GM12873 (cell line): ENCODE measurements at regions not wholly inside any gene's neighbourhood (a gene's known extent, or its start where the extent isn't known, plus 50 kb on each side); places are given as distances from the start of the nearest gene placed in this dataset.

Experiments used
- TF ChIP-seq, protein P1 (sequence below): IDR thresholded peaks from 2 replicates; pipeline ENCODE4 v1.5.1; 2012; ENCODE audit warnings: low read depth, mild to moderate bottlenecking, moderate library complexity, low read length, control low read depth; ENCODE audit not compliant: insufficient read depth; ENCODE audit errors: missing control alignments

DNA sequence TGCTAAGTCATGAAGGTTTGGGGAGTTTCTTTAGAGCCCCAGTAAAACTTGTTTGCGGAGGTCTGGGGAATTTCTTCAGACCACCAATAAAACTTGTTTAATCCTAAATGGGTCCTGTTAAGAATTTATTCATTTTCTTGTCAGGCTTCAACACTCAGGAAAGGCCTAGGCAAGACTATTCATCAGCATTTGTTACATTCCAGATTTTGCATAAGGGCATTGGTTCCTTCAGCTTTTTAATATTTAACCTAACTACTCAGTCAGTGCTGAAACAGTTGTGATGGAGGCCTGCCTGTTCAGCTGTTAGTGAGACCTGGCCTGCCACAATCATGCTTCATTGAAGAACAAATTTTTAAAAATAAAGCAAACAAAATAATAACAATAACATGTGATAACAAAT is 954.2 kb upstream of the SEMA6D start:
- TF ChIP-seq, protein P1, sequence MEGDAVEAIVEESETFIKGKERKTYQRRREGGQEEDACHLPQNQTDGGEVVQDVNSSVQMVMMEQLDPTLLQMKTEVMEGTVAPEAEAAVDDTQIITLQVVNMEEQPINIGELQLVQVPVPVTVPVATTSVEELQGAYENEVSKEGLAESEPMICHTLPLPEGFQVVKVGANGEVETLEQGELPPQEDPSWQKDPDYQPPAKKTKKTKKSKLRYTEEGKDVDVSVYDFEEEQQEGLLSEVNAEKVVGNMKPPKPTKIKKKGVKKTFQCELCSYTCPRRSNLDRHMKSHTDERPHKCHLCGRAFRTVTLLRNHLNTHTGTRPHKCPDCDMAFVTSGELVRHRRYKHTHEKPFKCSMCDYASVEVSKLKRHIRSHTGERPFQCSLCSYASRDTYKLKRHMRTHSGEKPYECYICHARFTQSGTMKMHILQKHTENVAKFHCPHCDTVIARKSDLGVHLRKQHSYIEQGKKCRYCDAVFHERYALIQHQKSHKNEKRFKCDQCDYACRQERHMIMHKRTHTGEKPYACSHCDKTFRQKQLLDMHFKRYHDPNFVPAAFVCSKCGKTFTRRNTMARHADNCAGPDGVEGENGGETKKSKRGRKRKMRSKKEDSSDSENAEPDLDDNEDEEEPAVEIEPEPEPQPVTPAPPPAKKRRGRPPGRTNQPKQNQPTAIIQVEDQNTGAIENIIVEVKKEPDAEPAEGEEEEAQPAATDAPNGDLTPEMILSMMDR = no peak

DNA sequence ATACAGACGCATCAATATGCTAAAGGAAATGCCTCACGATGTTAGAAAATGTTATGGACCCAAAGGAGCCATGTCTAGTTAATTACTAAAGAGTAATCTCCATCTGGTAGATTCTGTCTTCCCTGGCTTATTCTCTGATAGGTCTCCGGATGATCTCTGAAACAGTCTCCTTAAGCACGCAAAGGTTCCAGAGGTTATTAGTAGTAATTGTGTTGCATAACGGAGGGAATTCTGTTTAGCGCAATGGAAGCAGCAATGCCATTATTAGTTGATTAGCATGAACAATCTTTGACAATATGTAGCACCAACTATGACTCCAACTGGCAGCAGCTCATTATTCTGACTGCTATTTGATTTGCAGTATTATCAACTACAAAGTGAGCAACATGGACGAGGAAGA is 952.5 kb upstream of the SEMA6D start:
- TF ChIP-seq, protein P1 = no peak

DNA sequence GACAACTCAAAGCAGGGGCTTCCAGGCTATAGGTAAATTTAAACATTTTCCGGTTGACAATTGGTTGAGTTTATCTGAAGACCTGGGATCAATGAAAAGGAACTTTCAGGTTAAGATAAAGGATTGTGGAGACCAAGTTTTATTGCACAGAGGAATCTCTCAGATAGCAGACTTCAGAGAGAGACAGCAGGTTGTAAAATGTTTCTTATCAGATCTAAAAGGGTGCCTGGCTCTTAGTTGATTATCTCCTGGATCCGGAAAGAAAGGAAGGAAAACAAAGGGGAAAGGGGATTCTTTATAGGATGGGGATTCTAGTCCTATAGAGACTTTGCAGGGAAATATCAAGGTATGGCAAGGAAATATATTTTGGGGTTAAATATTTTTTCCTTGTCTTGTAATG is 951.3 kb upstream of the SEMA6D start:
- TF ChIP-seq, protein P1 = no peak

DNA sequence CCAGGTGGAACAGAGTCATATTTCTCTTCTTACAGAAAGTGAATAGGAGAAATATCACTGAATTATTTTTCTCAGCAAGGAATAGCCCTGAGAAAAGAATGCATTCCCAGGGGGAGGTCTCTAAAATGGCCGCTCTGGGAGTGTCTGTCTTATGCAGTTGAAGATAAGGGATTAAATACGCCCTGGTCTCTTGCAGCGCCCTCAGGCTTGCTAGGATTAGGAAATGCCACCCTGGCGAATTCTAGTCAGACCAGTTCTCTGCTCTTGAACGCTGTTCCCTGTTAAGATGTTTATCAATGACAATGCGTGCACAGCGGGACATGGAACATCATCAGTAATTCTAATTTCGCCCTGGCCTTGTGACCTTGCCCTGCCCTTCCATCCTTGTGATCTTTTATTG is 949.0 kb upstream of the SEMA6D start:
- TF ChIP-seq, protein P1 = no peak

DNA sequence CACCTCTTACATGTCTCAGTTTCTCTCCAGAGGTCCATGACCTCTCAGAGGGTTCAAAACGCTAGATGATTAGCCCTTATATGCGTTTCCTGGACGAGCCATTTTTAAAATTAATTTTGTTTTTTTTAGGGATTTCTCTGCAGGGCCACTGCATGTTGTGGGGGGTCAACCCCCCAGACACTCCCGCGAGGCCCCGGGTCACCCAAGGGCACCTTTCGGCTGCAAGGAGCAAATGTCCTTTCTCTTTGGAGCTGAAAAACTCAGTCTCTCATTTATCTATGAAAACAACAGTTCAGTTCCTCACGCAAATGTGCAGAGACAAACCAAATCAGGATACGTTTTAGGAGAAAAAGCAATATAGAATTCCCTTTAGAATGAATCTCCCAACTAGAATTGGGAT is 944.3 kb upstream of the SEMA6D start:
- TF ChIP-seq, protein P1 = no peak

DNA sequence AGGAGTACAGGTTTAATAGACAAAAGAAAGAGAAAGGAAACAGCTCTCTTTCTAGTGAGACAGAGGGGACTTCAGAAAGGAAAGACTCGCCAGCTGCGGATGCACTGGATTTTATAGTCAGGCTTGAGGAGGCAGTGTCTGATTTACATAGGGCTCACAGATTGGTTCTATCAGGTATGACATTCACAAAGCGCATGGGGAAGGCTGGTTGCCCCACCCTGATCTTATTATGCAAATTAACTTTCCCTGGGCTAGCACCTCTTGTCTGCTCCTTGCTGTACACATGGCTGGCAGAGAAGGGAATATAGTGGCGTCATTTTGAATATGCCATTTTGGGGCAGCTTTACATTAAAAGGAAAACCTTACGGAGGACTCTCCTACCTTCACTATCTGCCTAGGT is 938.4 kb upstream of the SEMA6D start:
- TF ChIP-seq, protein P1 = no peak

DNA sequence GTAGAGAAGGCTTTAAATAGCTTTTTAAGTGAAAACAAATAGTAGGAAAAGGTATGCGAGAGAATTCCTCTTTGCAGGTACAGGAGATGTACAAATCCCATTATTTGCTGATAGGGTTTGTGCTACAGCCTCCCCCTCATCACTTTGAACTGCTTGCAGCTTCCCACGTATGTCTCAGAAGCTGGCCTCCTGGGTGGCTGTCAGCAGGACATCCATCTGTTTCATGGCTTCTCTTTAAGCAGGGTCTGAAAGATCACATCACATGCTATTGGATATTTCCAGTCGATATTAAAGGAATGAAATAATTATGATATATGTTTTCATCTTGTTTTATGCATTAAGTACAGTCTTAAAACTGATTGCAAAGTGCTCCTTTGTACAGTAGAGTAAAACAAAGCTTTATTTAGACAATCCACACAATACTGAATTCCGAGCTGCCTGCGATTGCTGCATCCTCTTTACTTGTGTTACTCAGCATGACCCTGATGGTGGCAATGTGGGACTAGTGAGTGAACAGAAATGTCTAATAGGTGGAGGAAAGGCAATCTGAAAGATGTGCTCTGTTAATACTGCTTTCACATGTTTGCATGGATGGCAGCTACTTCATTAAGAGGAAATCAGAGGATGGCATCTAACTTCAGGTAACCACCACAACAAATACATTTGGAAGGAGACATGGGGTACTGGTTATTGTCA is 930.6 kb upstream of the SEMA6D start:
- TF ChIP-seq, protein P1 = no peak
